ENCODE measurements at regions not wholly inside any gene's neighbourhood (a gene's known extent, or its start where the extent isn't known, plus 50 kb on each side); places are given as distances from the start of the nearest gene placed in this dataset.

DNA sequence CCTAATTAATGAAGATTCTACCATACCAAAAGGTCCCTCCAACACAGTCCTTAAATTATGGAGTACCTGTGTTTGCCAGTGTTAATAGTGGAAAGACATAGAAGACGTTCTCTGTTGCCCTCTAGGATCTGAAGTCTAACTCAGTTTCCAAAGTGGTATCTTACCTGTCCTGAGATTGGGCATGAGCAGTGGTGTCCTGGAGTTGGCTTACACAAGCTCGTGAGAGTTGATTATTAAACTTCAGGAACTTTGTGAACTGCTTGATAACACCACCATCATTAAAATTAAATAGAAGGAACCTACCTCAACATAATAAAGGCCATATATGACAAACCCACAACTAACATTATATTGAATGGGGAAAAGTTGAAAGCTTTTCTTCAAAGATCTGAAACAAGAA is 60.9 kb upstream of the SMARCA2 start:
- TF ChIP-seq, protein P1, sequence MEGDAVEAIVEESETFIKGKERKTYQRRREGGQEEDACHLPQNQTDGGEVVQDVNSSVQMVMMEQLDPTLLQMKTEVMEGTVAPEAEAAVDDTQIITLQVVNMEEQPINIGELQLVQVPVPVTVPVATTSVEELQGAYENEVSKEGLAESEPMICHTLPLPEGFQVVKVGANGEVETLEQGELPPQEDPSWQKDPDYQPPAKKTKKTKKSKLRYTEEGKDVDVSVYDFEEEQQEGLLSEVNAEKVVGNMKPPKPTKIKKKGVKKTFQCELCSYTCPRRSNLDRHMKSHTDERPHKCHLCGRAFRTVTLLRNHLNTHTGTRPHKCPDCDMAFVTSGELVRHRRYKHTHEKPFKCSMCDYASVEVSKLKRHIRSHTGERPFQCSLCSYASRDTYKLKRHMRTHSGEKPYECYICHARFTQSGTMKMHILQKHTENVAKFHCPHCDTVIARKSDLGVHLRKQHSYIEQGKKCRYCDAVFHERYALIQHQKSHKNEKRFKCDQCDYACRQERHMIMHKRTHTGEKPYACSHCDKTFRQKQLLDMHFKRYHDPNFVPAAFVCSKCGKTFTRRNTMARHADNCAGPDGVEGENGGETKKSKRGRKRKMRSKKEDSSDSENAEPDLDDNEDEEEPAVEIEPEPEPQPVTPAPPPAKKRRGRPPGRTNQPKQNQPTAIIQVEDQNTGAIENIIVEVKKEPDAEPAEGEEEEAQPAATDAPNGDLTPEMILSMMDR (IDR thresholded peaks at IDR 0.05 in 4 of 5, conservative IDR thresholded peaks at IDR 0.05 in 1 of 5) = no peak
- no peak for TF ChIP-seq POLR2A (IDR thresholded peaks at IDR 0.05)
